ENCODE measurements at regions not wholly inside any gene's neighbourhood (a gene's known extent, or its start where the extent isn't known, plus 50 kb on each side); places are given as distances from the start of the nearest gene placed in this dataset.

GRCh38 chr2:126808929-126809328, 89.8 kb upstream of the TEX51 start:
- no peak for TF ChIP-seq CTCF (IDR thresholded peaks at IDR 0.05 in 2 of 3, conservative IDR thresholded peaks at IDR 0.05 in 1 of 3; ENCODE audit: borderline replicate concordance in 1 of 3, insufficient read depth in 1 of 3, low read depth in 2 of 3, low read length in 2 of 3)
- no peak for TF ChIP-seq ELF1 (IDR thresholded peaks at IDR 0.05; ENCODE audit: borderline replicate concordance, low read depth)
- TF ChIP-seq REST (IDR thresholded peaks at IDR 0.05; ENCODE audit: low read depth): no peak
- no peak for TF ChIP-seq POLR2A (IDR thresholded peaks at IDR 0.05; ENCODE audit: borderline replicate concordance, extremely low read depth, insufficient read depth, insufficient read length)
